ELR (cell line): ENCODE measurements at regions not wholly inside any gene's neighbourhood (a gene's known extent, or its start where the extent isn't known, plus 50 kb on each side); places are given as distances from the start of the nearest gene placed in this dataset.
"Not testable (repeated sequence)": the region's sequence is repeated elsewhere in the genome, so short reads cannot be mapped to it uniquely, and the experiment has no call there.

Experiments used
- DNase-seq: peaks from one replicate; pipeline ENCODE4 v3.0.0-alpha.2; 2015; ENCODE audit warnings: low read depth

DNA sequence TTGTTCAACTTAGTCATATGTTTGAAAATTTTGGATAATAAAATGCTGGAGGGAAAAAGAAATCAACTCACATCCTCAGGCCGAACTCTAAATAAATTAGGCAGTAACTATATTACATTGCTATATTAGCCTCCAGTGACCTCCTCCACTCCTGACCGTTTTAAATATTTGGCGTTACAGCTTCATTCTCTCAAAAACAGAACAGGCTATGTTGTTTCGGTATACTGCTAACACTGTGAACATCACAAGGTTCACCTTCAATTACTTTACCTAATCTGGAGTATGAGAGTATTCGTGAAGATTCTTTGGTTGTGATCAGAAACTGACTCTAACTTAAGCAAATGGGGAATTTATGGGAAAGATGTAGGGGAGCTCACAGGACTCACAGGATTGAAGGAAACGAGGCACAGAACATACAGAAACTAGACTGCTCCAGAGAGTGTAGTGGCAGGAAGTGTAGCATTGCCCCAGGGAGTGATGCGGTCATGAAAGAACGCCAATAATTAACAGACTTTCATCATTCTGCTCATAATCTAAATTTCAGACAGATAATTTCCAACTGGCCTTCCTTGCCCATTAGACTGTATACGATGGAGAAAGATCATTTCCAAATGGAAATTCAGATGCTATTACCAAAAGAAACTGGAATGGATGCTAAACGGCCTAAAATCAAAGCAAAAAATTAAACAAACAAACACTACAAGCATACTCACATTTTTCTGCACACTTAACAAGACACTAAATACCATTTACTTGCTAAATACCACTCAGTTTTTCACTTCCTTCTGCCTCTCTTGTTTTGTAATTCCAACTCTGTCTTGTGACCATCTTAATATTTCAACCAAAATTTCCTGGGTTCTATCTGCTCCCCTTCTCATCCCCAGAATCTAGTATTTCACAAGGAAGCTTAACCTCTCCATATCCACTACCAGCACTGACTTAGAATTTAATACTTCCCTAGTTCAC is 110.1 kb upstream of the LPAR1 start:
- peak; percentile 62 for DNase-seq

GRCh38 chr9:111147041-111147440 is 108.8 kb upstream of the LPAR1 start:
- no peak for DNase-seq

DNA sequence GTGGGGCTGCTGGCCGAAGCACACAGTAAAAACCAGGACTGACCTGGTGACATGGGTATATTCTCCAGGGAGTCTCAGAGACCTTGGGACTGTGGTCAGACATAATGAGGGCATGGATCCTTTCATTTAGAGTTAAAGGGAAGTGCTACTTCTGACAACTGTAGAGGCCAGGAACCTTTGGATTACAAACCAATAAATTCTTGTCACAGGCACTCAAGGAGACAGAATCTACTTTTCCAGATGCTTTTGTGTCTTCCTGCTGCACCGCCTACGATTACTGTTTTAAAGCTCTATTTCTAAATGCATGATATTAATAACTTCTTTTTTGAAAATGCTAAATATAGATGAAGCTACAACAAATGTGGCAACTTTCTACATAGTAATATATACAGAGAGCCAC is 106.5 kb upstream of the LPAR1 start:
- no peak for DNase-seq

GRCh38 chr9:111136180-111136579 is 97.9 kb upstream of the LPAR1 start:
- no peak for DNase-seq

GRCh38 chr9:111131211-111131610 is 92.9 kb upstream of the LPAR1 start:
- DNase-seq = no peak

GRCh38 chr9:111120526-111120925 is 82.3 kb upstream of the LPAR1 start:
- no peak for DNase-seq

- peak; percentile 88 for DNase-seq
Measured at GRCh38 chr9:111118256-111118948, 80.1 kb upstream of the LPAR1 start.

DNA sequence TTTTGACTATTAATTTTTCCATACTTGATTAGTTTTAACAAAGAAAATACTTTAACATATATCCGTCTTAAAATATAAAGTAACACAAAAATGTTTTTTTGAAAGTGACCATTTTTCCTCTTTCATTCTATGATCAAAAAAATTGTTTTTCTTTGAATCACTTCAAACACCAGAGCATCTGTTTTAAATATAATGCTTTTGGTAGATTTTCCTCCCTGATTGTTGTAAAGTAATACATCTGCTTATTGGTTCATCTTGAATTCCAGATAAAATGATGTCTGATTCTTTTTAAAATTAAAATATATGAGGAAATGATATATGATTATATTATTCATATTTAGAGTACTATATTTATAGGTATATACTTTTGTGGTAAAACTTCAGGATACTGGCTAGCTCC is 76.2 kb upstream of the LPAR1 start:
- no peak for DNase-seq

GRCh38 chr9:111113712-111114111 is 75.4 kb upstream of the LPAR1 start:
- DNase-seq = no peak

DNA sequence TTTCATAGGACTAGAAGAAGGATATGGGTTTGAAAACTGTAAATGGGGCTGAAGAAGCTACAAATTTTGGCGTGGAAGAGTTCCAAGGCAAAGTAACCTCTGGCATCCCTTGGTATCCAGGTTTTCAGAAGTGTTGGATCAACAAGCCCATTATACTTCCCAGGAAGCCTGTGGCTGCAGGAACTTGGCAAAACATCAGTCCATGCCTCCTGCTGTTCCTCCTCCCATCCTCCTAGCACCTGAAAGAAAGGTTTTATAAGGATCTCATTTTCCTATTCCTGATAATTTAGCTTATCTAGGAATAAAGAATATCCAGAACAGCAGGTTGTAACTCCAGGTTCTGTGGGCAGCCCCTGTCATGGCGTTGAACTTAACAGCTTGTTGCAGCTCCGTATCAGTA is 72.5 kb upstream of the LPAR1 start:
- DNase-seq = no peak

DNA sequence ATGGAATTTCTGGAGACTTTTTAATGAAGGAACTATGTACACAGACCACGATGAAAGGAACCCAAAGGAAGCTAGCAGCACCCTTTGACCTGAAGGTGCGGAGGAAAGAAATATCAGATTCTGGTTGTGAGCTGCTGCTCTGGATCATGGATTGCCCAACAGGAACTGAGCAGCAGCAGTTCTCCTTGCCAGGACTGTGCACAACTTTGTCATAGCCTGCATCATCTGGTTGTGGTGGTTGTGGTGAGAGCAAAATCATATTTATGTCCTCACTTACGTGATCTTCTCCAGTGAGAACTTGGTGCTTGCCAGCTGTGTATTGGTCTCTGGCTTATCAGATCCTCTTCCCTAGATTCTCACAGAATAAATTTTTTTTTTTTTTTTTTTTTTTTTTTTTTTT is 70.7 kb upstream of the LPAR1 start:
- peak; percentile 71 for DNase-seq

DNA sequence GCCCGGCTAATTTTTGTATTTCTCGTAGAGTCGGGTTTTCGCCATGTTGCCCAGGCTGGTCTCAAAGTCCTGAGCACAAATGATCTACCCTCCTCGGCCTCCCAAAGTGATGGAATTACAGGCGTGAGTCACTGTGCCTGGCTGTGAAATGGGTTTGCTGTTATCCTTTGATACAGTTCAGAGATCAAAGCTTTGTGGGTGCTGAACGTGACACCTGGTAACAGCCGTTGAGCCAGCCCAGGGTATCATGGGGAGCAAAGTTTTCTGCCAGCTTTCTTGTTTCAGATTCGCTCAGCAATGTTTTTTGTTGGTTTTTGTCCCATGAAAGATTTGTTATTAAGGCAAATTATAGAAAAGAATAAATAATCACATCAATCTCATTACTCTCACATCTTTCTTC is 68.9 kb upstream of the LPAR1 start:
- no peak for DNase-seq

DNA sequence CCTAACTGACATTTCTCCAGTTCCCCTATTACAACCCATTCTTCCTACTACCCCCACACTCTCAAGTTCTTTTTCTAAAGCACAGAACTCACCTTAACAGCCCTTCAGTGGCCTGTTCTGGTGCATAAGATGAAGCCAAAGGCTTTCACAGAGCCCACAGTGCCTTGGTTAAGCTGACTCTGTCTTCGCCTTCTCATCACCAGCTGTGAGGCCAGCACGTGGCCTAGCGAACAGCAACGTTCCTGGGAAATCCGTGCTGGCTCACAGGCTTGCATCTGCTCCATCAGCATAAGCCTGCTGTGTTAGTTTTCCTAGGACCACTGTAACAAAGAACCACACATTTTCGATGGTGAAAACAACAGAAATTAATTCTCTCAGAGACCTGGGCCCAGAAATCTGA is 67.9 kb upstream of the LPAR1 start:
- DNase-seq = no peak

DNA sequence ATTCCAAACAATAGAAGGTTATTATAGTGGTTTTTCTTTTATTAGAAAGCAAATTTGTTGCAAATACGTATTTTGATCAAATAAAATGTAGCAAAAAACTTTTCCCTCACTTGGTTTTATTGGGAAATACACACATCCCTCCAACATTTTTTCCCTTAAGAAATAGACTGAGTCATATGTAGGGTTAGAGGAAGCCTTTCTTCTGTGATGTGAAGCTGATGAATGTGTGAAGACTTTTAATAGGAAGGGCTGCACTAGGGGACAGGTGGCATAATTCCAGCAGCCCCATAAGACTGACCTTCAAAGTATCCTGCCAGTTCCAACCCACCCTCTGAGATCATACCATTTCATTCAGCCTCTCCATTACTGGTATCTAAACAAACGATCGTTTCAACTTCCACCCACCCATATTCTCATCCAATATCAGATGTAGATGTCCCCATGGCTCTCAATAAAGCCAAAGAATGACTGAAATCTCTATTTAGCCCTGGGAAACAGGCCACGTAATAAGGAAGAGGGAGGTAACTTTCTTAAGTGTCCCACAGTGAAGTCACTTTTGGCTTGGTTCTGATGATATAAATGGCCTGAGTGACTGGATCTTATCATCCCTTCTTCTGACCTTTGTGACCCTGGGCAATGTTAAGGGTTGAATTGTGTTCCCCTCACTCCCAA is 64.7 kb upstream of the LPAR1 start:
- DNase-seq = peak; percentile 6

DNA sequence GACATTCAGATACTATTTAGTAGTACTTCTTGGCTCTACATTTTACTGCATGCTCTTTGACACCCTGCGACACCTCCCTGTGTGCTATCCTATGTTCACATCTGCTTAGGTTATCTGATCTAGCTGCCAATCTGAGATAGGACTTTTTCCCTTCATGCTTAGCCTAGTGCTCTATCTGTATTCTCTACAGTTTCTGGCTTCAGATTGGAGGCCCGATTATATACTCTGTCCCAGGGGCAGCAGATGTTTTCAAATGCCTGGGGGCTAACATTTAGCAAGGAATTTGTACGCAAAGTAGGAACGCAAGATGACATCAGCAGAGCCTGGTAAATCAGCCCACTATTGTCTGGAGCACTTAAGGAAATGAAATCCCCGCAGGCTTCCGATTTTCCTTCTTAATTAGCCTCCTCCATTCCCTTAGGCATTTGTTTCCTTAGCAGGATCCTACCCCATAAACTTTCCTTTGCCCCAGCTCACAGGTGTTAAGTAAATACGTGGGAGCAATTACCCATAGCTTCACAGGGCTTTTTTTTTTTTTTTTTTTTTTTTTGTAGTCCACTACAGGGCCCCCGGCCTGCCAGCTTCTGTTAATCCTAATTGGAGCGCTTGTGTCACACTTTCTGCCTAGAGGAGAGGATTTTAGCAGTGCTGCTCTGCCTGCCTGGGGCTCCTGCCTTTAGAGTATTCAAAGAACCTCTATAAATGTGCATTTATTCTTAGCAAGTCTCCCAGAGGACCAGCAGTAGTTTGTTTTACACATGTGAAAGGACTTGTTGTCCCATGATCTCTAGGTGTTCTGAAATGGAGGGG is 61.1 kb upstream of the LPAR1 start:
- DNase-seq = peak; percentile 40

- DNase-seq = no peak
Measured at GRCh38 chr9:111098093-111098492, 59.8 kb upstream of the LPAR1 start.

DNA sequence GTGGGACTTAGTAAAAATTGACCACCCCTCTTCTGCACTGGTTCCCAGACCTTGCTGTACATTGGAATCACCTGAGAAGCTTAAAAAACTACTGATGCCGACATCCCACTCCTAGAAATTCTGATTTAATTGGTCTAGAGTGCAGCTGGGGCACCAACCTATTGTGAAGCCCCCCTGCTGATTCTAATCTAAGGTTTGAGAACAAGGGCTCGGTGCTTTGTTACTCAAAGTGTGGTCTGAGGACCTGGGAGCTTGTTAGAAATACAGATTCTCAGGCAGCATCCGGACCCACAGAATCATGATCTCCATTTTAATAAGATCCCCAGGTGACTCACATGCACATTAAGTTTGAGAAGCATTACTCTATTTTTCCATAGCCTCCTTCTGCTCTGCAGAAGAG is 57.8 kb upstream of the LPAR1 start:
- no peak for DNase-seq

DNA sequence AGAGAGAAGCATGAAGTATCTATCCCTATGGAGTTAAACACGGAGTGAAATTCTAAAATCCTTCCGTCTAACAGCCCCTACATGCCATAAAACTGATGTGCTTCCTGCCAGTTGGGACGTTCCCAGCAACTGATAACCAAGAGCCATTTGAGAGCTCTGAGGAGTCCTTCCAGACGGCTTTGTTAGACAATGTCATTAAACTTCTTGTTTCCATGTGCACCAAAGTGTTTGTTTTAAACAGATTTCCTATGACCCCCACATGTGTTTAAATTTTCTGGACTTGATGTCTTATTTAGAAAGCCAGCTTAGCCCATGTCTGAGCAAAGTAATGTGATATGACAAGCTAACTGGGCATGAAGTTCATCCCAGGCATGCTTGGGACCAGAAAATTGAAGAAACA is 57.2 kb upstream of the LPAR1 start:
- no peak for DNase-seq

DNA sequence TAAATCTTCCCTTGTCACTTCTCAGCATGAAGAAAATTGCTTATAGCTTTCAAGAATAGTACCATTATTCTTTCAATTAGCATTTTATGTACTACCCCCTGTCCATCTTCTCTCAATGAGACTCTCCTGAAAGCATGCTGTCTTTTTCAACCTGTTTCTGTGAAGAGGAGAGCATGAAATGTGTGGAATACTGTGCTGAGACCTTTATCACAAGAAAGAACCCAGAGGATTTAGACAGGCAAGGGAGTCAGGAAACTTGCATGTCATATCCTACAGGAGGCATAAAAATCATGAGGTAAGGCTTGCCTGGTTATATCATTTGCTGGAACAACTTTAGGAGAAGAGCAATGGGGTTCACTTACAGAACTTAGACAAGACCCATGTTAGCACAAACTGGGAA is 56.7 kb upstream of the LPAR1 start:
- DNase-seq = peak; percentile 2

- DNase-seq = peak; percentile 85
Measured at GRCh38 chr9:111094433-111094924, 56.2 kb upstream of the LPAR1 start.

DNA sequence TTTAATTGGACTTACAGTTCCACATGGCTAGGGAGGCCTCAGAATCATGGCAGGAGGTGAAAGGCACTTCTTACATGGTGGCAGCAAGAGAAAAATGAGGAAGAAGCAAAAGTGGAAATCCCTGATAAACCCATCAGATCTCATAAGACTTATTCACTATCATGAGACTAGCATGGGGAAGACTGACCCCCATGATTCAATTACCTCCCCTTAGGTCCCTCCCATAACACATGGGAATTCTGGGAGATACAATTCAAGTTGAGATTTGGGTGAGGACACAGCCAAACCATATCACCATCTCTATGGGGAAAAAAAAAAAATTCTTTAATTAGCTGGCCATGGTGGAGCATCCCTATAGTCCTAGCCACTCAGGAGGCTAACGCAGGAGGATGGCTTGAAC is 53.9 kb upstream of the LPAR1 start:
- not testable (repeated sequence) for DNase-seq
